GM13977 (cell line): ENCODE measurements at regions not wholly inside any gene's neighbourhood (a gene's known extent, or its start where the extent isn't known, plus 50 kb on each side); places are given as distances from the start of the nearest gene placed in this dataset.

Experiments used
- DNase-seq: peaks from one replicate; pipeline ENCODE4 v3.0.0; 2012; ENCODE audit warnings: low spot score
- in situ Hi-C: fragments of 300-500 bp; cut with MboI; formaldehyde crosslinking; loops from one replicate; pipeline ENCODE4 v1.12.0; 2022; ENCODE audit warnings: low sequenced_read_pairs, low pct_unique_long_range_greater_than_20kb, mixed read lengths, inconsistent platforms; ENCODE audit not compliant: unreplicated experiment
- TF ChIP-seq, protein P1 (sequence below): IDR thresholded peaks from 2 replicates; pipeline ENCODE4 v1.5.1; 2012; ENCODE audit warnings: mild to moderate bottlenecking, control low read depth; ENCODE audit not compliant: insufficient read depth; ENCODE audit errors: extremely low read depth, missing control alignments

DNA sequence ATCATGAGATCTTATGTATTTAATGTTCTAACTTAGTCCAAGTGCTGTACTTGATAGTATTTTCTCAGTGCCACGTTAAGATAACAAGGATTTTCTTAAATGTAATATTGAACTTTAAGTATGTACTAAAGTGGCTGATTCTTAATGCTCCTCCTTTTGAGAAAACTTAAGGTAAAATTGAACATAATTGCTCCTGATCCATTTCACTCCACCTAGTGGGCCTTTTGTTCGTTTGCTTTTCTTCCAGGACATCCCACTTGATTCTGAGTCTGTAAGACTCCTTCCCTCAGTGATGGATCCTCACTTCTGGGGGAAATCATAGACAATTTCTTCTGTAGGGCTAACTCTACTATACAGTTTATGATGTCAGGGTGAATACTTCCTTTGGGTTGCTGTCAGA lies 173.1 kb downstream of the LMO4 start:
- in situ Hi-C loops: no loop called here
- DNase-seq: no peak
- TF ChIP-seq, protein P1, sequence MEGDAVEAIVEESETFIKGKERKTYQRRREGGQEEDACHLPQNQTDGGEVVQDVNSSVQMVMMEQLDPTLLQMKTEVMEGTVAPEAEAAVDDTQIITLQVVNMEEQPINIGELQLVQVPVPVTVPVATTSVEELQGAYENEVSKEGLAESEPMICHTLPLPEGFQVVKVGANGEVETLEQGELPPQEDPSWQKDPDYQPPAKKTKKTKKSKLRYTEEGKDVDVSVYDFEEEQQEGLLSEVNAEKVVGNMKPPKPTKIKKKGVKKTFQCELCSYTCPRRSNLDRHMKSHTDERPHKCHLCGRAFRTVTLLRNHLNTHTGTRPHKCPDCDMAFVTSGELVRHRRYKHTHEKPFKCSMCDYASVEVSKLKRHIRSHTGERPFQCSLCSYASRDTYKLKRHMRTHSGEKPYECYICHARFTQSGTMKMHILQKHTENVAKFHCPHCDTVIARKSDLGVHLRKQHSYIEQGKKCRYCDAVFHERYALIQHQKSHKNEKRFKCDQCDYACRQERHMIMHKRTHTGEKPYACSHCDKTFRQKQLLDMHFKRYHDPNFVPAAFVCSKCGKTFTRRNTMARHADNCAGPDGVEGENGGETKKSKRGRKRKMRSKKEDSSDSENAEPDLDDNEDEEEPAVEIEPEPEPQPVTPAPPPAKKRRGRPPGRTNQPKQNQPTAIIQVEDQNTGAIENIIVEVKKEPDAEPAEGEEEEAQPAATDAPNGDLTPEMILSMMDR: no peak

- in situ Hi-C loops: no loop called here
- TF ChIP-seq, protein P1: no peak
- no peak for DNase-seq
Measured at GRCh38 chr1:87505391-87505983, 176.8 kb downstream of the LMO4 start.

DNA sequence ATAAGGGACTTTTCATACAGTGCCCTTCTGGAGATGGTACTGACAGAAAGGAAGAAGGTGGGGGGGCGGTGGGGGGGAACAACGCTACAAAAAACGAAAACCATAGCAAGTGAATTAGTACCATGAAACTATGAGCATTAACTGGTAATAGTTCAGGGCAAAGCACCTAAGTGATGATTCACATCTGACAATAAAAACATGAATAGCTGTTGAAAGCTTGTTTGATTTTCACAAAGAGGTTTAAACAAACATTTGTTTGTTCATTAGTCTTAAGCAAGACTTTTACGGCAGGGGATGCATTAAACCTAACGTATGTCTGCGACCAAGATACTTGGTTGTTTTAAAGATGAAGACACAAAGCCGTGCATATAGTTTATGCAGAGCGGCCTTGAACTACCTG lies 177.5 kb downstream of the LMO4 start:
- in situ Hi-C loops: no loop called here

DNA sequence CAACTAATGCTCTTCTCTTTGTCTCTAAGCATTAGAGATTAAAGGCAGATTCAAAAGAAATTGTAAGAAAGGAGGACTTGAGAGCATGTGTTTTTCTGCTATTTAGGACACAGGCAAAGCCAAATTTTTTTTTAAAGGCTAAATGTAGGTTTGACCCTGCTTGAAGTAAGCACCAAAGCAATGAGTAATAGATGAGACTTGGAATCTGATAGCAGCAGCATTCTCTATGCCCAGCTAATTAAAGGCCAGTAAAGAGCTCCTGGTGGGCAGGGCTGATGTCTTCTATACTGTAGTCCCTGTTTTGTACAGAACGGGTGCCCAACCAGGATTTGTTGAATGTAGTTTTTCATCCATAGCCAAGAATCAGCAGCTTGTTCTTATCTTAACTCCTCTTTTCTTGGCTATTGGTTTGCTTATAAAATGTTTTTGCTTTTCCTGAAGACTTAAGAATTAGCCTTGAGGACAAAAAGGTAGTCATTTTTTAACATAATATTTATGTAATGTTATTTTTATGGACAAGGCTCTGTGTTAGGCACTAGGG lies 179.6 kb downstream of the LMO4 start:
- DNase-seq: no peak
- TF ChIP-seq, protein P1: no peak
- in situ Hi-C loops: no loop called here

More for the DNA sequence above, 177.5 kb downstream of the LMO4 start:
- TF ChIP-seq, protein P1: no peak
- DNase-seq: no peak

DNA sequence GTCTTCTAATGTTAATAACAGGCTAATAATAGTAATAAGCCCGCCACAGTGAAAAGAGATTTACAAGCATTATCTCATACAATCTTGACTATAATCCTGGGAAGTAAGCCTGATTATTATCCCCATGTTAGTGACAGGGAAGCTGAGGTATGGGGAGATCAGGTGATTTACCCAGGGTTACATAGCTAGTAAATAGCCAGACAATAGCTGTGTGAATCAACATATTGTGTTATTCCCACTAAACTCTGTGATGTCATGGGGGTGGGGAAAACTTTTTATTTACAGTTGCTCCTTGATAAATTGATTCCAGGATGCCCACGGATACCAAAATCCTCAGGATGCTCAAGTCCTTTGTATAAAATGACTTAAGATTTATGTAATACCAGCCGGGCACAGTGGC lies 181.9 kb downstream of the LMO4 start:
- TF ChIP-seq, protein P1: no peak
- in situ Hi-C loops: no loop called here
- no peak for DNase-seq

DNA sequence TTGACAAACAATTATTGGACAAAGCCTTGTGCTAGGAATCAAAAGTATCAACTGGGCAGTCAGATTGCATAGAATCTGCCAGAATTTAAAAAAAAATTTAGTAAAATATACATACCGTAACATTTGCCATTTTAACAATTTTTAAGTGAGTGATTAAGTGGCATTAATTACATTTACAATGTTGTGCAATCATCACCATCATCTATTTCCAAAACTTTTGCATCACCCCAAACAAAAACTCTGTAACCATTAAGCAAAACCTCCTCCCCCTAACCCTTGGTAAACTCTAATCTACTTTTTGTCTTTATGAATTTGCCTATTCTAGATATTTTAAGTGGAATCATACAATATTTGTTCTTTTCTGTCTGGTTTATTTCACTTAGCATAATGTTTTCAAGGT lies 182.8 kb downstream of the LMO4 start:
- in situ Hi-C loops: no loop called here
- TF ChIP-seq, protein P1: no peak
- no peak for DNase-seq
